Activated CD4-positive, alpha-beta T cell treated with anti-CD3 and anti-CD28 coated beads for 1 hour (primary cell): ENCODE measurements at regions not wholly inside any gene's neighbourhood (a gene's known extent, or its start where the extent isn't known, plus 50 kb on each side); places are given as distances from the start of the nearest gene placed in this dataset.
"Not testable (repeated sequence)": the region's sequence is repeated elsewhere in the genome, so short reads cannot be mapped to it uniquely, and the experiment has no call there.

ENCODE experiments used
- DNase-seq: peaks from one replicate; pipeline ENCODE4 v3.0.0-alpha.2; 2020

DNA sequence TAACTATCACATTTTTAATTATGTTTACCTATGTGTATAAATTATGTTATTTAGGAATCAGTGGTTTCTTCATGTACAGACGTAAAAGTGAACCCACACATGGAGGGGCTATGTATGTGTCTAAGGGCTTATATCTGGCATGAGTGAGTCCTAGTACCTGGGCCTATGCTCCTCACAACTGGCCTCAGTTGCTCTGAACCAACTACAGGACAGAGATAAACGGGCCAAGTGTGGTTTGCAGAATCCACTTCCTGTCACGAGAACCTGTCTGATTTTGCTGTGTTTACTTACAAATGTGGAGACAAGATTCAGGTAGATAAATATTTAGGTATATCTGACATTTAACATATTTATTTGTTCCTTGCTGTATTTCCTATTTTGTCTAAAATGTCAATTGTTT is 562.5 kb downstream of the TMEM121 start:
- not testable (repeated sequence) for DNase-seq

GRCh38 chr14:106094654-106095189 is 568.3 kb downstream of the TMEM121 start:
- DNase-seq = no peak

DNA sequence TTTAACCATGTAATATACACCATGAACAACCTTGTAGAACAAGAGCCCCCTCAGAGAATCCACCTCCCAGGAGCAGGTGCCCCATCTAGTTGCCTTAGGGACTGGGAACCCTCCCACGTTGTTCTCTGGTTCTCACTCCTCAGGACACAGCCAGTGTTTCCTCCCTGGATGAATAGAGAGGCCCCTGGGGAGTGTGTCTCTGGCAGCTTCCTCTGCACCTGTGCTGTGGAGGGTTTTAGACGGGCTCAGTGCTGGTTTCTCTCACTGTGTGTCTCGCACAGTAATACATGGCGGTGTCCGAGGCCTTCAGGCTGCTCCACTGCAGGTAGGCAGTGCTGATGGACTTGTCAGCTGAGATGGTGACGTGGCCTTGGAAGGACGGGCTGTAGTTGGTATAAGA is 581.3 kb downstream of the TMEM121 start:
- no peak for DNase-seq

DNA sequence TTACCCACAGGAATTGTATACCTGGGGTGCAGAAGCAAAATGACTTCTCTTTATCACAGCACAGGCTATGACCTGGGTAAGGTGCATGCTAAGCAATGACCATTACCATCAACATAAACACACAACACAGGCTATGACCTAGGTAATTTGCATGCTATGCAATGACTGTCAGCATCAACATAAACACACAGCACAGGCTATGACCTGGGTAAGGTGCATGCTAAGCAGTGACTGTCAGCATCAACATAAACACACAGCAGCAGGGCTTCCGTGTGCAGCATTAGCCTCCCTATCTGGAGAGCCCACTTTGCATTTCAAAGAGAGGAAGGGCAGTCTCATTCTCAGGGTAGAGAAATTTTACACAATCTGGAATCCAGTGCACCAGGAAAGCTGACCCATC is 583.0 kb downstream of the TMEM121 start:
- DNase-seq = no peak

DNA sequence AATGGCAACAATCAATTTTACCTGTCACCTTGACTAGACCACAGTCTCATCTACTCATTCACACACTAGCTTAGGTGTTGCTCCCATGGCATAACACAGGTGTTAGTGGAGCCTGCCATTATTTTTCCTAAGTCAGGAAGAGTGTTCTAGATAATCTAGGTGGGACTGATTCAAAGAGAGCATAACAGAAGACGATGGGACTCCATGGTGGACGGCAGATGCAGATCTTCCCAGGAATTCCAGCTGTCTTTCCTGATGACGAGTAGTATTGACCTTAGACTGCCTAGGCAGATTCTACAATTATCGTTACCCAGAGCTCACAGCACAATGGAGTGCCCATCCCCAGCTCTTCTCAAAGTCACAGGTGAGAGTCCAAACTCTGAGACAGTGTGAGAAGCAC is 589.0 kb downstream of the TMEM121 start:
- no peak for DNase-seq

DNA sequence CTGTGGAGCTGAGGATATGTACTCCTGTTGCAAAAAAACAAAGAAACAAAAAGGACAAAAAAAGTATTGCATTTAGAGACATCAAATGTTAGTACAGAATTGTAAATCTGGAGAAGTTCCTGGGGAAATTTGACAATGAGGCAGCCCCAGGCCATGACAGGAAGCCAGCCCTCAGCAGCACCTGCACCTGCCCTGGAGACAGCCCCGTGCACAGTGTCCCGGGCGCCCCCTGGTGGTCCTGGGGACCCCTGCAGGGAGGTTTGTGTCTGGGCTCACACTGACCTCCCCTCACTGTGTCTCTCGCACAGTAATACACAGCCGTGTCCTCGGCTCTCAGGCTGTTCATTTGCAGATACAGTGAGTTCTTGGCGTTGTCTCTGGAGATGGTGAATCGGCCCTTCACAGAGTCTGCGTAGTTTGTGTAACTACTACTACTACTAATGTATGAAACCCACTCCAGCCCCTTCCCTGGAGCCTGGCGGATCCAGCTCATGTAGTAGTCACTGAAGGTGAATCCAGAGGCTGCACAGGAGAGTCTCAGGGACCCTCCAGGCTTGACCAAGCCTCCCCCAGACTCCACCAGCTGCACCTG is 590.1 kb downstream of the TMEM121 start:
- DNase-seq = not testable (repeated sequence)

DNA sequence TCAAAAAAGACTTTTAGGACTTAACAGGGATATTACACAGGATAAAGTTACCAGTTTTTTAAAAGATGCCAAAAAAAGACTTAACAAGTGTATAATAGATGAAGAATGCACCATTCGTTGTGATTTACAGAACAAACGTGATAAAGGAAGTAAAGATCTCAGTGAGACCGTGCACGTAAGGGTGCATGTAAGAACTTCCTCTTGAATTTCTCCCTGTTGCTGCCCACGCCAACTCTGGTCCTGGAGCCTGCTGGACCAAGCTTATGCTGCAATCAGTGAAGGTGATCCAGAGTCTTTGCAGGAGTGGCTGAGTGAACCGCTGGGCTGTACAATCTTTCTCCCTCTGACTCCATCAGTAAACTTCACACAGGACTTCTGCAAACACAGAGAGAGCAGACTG is 593.7 kb downstream of the TMEM121 start:
- no peak for DNase-seq

- no peak for DNase-seq
Measured at GRCh38 chr14:106129274-106129673, 602.9 kb downstream of the TMEM121 start.

- not testable (repeated sequence) for DNase-seq
Measured at GRCh38 chr14:106129904-106130661, 603.7 kb downstream of the TMEM121 start.

- DNase-seq = not testable (repeated sequence)
Measured at GRCh38 chr14:106133126-106133525, 606.7 kb downstream of the TMEM121 start.

GRCh38 chr14:106134886-106135285 is 608.5 kb downstream of the TMEM121 start:
- DNase-seq = no peak

DNA sequence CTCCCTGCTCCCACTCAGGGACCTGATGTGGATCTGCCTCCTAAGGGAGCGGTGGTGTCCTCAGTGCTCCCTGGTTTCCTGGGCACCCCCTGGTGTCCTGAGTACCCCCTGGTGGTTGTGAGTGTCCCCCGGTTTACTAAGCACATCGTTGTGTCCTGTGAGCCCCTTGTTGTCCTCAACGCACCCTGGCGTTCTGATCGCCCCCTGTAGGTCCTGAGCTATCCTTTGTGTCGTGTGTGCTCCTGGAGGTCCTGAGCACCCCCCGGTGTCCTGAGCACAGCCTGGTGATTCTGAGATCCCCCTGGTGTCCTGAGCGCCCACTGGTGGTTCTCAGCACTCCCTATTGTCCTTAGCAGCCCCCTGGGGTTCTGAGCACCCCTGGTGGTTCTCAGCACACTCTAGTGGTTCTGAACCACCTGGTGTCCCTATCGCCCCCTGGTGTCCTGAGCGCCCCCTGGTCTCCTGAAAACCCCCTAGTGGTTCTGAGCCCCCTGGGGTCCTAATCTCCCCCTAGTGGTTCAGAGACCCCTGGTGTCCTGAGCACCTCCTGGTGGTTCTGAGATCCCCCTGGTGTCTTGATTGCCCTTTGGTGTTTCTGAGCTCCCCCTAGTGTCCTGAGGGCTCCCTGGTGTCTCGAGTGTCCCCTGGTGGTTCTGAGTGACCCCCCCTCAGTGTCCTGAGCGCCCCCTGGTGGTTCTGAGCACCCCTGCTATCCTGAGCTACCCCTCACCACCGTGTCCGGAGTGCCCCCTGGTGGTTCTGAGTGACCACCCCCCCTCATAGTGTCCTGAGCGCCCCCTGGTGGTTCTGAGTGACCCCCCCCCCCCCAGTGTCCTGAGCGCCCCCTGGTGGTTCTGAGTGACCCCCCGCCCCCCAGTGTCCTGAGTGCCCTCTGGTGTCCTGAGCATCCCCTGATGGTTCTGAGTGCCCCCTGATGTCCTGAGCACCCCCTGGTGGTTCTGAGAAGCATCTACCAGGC is 615.1 kb downstream of the TMEM121 start:
- no peak for DNase-seq

DNA sequence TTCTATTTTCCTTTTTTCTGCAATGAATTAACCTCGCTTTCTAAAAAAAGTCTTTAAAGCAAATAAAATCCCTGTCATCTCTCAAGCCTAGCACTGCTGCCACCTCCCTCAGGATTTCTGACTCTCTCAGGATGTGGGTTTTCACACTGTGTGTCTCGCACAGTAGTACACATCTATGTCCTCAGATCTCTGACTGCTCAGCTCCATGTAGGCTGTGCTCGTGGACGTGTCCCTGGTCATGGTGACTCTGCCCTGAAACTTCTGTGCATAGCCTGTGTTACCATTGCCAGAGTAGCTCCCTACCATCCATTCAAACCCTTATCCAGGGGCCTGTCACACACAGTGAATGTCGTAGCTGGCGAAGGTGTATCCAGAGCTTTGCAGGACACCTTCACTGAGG is 619.3 kb downstream of the TMEM121 start:
- DNase-seq = not testable (repeated sequence)

DNA sequence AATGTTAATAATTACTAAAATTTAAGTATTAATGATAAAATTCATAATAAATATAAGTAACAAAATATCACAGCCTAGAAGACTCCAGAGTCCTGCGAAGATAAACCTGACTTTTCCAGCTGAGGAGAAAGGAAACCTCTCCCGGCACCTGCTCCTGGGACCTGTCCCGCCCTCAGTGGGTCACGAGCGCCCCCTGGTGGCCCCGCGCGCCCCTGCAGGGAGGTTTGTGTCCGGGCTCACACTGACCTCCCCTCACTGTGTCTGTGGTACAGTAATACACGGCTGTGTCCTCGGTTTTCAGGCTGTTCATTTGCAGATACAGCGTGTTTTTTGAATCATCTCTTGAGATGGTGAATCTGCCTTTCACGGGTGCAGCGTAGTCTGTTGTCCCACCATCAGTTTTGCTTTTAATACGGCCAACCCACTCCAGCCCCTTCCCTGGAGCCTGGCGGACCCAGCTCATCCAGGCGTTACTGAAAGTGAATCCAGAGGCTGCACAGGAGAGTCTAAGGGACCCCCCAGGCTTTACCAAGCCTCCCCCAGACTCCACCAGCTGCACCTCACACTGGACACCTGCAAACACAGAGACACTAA is 627.1 kb downstream of the TMEM121 start:
- peak; percentile 63 for DNase-seq

- no peak for DNase-seq
Measured at GRCh38 chr14:106163316-106163715, 636.9 kb downstream of the TMEM121 start.

GRCh38 chr14:106163812-106164211 is 637.4 kb downstream of the TMEM121 start:
- not testable (repeated sequence) for DNase-seq

DNA sequence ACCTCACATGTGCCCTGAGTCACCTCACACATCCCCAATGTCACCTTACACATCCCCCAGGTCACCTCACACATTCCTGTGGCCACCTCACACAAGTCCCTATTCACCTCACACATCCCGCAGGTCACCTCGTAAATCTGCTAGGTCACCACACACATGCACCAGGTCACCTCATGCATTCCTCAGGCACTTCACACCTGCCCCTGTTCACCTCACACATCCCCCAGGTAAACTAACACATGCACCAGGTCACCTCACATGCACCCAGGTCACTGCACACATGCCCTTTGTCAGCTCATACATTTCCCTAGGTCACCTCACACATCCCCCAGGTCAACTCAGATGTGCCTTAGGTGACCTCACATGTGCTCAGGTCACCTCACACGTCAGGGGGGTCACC is 639.8 kb downstream of the TMEM121 start:
- no peak for DNase-seq

GRCh38 chr14:106166650-106167204 is 640.3 kb downstream of the TMEM121 start:
- DNase-seq = no peak

- DNase-seq = peak; percentile 35
Measured at GRCh38 chr14:106170163-106170658, 643.8 kb downstream of the TMEM121 start.

GRCh38 chr14:106174206-106174605 is 647.8 kb downstream of the TMEM121 start:
- DNase-seq = peak; percentile 30

DNA sequence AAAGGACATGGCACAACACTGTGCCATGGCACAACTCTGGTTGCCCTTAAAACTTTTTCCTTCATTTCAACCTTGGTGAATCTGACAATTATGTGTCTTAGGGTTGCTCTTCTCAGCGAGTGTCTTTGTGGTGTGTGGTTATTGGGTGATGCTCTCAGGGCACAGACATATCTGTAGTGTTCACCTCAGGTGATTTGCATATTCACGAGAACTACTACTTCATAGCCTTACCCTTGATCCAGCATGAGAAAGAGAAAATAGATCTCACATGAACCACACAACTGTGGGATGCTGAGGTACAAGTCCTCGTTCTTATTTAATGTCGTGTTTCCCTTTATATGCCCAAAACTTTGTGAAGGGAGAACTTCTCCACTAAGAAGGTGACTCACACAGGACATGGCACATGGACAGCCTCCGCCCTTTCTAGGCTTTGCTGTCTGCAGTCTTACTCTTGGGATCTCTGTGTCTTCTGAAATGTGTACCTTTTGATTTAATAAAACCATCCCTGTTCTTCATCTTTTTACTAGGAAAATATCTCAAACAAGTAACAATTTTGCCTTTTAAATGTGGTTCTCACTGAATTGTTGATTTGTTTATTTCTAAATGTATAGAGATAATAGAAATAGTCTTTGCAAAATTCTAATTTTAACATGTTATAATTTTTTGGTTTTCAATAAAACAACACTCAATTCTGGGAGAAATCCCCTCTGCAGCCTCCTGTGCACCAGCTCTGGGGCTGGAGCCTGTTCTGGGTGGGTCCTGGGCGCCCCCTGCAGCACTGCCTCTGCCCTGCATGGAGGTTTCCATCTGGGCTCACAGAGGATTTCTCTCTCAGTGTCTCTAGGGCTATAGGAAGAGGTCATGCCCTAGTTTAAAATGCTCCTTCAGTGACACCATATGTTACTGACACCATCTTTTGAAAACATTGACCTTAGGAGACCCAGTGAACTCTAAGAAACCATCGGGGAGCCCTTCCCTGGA is 651.2 kb downstream of the TMEM121 start:
- DNase-seq = not testable (repeated sequence)
